ENCODE measurements at regions not wholly inside any gene's neighbourhood (a gene's known extent, or its start where the extent isn't known, plus 50 kb on each side); places are given as distances from the start of the nearest gene placed in this dataset.
"Not testable (repeated sequence)": the region's sequence is repeated elsewhere in the genome, so short reads cannot be mapped to it uniquely, and the experiment has no call there.

- DNase-seq (ENCODE audit: low spot score) = peak; percentile 28
Observed at GRCh38 chr4:3880615-3881120, 114.5 kb downstream of the ADRA2C start.

DNA sequence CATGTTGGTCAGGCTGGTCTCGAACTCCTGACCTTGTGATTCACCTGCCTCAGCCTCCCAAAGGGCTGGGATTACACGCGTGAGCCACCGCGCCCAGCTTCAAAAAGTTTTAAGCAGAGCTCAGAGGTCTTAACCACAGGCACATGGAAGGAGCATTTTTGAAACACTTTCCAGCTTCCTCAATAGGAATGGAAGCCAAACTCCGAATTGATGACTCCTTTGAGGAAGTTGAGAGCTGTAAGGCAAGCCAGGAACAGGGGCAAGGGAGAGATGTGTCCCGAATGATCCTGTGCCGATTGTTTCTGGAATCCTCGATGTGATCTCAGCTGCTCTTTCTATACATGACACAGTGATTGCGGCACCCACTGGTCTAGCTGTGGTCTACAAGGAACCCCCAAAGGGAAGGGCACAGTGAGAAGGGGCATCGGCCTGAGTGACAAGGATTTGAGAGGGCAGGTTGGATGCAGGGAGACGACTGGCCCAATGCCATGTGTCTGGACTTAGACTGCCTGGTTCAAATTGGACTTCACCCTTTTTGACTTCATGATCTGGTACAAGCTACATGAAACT is 116.2 kb downstream of the ADRA2C start:
- not testable (repeated sequence) for DNase-seq (ENCODE audit: low spot score)

DNA sequence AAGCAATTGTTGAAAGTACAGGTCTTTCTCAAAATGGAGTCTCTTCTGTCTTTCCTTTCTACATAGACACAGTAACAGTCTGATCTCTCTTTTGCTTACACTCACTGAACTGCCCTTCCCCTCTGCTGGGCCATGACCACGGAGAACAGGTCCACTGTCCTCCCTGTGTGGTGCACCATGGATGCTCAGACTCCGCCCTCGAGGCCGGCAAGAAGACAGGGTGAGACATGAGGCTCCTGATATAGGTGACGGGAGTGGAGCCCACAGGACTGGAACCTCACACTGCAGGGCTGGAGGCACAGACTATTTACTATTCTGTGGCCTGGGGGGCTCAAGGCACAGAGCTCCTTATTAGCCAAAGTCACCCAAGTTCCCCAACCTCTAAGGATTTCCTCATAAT is 118.1 kb downstream of the ADRA2C start:
- not testable (repeated sequence) for DNase-seq (ENCODE audit: low spot score)

GRCh38 chr4:3893590-3893989 is 127.4 kb downstream of the ADRA2C start:
- DNase-seq (ENCODE audit: low spot score) = not testable (repeated sequence)

GRCh38 chr4:3894086-3894959 is 128.1 kb downstream of the ADRA2C start:
- not testable (repeated sequence) for DNase-seq (ENCODE audit: low spot score)

GRCh38 chr4:3896441-3896840 is 130.3 kb downstream of the ADRA2C start:
- no peak for DNase-seq (ENCODE audit: low spot score)

GRCh38 chr4:3896871-3897578 is 130.8 kb downstream of the ADRA2C start:
- DNase-seq (ENCODE audit: low spot score) = not testable (repeated sequence)

- DNase-seq (ENCODE audit: low spot score) = no peak
Observed at GRCh38 chr4:3898098-3898497, 131.9 kb downstream of the ADRA2C start.

- DNase-seq (ENCODE audit: low spot score) = not testable (repeated sequence)
Observed at GRCh38 chr4:3898928-3899327, 132.7 kb downstream of the ADRA2C start.

DNA sequence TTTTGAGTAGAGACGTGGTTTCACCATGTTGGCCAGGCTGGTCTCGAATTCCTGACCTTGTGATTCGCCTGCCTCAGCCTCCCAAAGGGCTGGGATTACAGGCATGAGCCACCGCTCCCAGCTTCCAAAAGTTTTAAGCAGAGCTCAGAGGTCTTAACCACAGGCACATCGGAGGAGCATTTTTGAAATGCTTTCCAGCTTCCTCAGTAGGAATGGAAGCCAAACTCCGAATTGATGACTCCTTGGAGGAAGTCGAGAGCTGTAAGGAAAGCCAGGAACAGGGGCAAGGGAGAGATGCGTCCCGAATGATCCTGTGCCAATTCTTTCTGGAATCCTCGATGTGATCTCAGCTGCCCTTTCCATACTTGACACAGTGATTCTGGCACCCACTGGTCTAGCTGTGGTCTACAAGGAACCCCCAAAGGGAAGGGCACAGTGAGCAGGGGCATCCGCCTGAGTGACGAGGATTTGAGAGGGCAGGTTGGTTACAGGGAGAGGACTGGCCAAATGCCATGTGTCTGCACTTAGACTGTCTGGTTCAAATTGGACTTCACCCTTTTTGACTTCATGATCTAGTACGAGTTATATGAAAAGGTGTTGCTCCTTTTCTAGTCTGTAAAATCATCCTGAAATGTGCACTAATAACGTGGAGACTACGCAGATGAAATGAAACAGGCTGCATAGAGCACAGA is 138.2 kb downstream of the ADRA2C start:
- DNase-seq (ENCODE audit: low spot score) = not testable (repeated sequence)

DNA sequence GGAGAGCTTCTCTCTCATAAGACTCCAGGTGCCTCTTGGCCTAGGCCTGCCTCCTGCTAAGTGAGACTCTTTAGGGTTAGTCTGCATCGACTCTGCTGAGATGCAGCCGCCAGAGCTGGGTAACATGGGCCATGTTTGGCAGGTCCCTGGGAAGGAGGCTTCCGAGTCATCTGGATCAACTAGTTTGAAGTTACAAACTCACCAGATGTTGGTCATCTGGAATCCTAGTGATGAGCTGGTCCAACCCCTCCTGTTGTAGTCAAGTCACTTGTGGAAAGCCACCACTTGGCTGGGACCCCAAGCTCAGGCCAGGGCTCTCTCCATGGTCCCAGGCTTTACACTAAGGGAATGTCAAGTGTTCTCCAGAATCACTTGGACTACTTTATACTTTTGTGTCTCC is 143.4 kb downstream of the ADRA2C start:
- DNase-seq (ENCODE audit: low spot score) = not testable (repeated sequence)

DNA sequence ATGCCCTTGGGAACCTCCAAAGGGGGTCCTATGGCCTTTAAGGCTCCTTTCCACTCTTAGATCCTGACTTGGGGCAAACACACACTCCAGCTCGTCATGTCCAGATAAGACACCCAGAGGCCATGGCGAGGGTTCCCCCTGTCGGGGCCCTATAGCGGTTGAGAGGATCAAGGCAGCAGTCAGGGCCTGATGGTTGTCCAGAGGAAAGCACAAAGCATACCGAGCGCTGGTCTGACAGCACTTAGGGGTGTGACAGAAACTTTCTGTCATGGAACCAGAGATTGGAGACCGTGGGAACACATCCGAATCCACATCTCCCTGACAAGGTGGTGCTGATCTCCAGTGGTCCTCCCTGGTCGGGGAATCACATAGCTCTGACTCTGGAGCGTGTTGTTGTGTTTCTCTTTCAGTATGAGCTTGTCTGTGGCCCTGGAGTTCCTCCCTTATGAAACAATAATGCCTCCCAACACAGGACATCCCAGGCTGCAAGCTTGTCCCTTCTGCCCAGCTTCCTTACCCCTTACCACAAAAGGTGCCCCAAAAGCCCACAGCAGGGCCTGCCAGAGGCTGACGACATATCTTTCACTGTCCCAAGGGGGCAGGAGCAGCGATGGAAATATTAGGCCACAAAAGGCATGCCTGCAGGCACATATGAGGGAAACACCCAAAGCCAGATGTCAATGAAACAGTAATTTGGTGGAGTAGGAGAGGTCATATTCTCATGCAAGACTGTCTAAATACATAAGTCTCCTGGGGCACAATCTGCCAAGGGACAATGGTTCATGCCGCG is 144.2 kb downstream of the ADRA2C start:
- not testable (repeated sequence) for DNase-seq (ENCODE audit: low spot score)

DNA sequence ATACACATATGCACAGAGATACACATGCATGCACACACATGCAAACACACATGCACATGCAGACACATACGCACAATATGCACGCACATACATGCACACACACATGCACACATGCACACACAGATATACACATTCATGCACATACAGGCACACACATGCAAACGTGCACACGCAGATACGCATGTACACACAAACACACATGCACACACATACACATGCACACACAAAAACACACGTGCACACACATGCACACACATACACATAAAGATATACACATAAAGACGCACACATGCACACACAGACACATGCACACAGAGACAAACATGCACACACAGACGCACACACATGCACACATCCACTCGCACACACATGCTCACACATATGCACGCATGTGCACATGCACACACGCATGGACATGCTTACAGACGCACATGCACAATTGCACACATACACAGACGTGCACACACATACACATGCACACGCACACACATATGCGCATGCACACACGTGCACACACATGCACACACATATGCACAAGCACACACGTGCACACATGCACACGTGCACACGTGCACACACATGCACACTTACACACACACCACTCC is 145.2 kb downstream of the ADRA2C start:
- DNase-seq (ENCODE audit: low spot score) = no peak

DNA sequence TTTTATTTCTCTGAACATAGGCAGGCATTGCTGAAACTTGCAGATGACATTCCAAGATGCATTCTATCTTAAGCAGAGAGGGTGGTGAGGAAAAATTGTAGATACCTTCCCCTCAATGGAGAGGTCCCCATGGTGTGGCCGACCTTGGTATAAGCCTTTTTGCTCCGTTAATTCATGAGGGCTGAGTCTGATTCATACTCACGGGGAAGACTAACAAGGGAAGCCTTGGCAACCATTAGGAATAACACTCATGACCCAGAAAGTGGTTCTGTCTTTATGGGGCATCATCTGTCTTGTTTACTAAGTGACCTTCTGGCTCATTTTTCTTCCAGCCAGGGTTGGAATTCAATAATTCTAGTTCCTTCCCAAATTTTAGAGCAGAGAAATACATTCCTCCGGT is 148.3 kb downstream of the ADRA2C start:
- not testable (repeated sequence) for DNase-seq (ENCODE audit: low spot score)

DNA sequence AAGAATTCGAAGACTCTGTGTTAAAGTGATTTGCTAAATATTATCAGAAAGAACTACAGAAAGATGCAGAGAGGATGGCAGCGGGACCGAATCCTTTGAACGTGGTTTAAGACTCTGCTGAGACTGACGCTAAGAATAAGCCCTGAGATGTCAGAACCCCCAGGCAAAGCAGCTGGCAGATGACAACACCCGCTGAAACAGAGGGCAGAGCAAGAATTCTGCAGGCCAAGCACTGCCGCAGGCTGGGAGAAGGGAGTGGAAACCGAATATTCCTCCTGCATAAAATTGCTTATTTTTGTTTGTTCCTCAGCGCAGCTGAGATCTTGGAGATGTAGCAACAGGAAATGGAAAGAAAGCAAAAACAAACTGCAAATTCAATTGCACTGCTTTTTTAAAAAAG is 153.3 kb downstream of the ADRA2C start:
- not testable (repeated sequence) for DNase-seq (ENCODE audit: low spot score)

GRCh38 chr4:3921902-3922301 is 155.7 kb downstream of the ADRA2C start:
- DNase-seq (ENCODE audit: low spot score) = not testable (repeated sequence)

DNA sequence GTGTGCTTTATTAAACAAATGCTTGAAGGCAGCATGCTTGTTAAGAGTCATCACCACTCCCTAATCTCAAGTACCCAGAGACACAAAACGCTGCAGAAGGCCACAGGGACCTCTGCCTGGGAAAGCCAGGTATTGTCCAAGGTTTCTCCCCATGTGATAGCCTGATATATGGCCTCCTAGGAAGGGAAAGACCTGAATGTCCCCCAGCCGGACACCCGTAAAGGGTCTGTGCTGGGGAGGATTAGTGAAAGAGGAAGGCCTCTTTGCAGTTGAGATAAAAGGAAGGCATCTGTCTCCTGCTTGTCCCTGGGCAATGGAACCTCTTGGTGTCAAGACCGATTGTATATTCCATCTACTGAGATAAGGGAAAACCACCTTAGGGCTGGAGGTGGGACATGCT is 159.7 kb downstream of the ADRA2C start:
- not testable (repeated sequence) for DNase-seq (ENCODE audit: low spot score)

- not testable (repeated sequence) for DNase-seq (ENCODE audit: low spot score)
Observed at GRCh38 chr4:3926271-3926670, 160.1 kb downstream of the ADRA2C start.

DNA sequence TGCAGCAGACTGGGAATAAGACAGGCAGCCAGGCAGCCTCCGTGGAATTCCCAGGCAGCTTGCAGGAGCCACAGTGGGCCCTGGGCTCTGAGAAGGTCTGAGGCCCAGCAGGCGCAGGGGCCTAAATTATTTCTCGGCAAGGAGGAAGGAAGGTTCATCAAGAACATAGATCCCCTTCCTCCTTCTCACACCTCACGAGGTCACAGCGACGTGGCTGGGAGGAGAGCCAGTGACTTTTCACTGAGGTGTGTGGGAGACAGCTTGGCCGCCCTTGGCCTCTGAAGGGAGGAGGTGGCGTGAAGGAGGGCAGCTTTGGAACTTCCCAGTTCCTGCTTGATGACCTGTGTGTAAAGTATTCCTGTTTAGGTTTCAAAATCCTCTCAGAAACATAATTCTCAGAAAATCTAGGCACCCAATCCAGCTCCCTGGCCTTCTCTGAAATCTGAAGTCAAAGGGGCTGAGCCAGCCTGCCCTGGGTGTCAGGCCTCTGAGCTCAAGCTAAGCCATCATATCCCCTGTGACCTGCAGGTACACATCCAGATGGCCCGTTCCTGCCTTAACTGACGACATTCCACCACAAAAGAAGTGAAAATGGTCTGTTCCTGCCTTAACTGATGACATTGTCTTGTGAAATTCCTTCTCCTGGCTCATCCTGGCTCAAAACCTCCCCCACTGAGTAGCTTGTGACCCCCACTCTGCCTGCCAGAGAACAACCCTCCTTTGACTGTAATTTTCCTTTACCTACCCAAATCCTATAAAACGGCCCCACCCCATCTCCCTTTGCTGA is 161.0 kb downstream of the ADRA2C start:
- DNase-seq (ENCODE audit: low spot score) = not testable (repeated sequence)

GRCh38 chr4:3929431-3929830 is 163.2 kb downstream of the ADRA2C start:
- DNase-seq (ENCODE audit: low spot score) = not testable (repeated sequence)

Measured in globus pallidus (tissue), 1 donor.